ENCODE measurements at regions not wholly inside any gene's neighbourhood (a gene's known extent, or its start where the extent isn't known, plus 50 kb on each side); places are given as distances from the start of the nearest gene placed in this dataset.
"Not testable (repeated sequence)": the region's sequence is repeated elsewhere in the genome, so short reads cannot be mapped to it uniquely, and the experiment has no call there.

DNA sequence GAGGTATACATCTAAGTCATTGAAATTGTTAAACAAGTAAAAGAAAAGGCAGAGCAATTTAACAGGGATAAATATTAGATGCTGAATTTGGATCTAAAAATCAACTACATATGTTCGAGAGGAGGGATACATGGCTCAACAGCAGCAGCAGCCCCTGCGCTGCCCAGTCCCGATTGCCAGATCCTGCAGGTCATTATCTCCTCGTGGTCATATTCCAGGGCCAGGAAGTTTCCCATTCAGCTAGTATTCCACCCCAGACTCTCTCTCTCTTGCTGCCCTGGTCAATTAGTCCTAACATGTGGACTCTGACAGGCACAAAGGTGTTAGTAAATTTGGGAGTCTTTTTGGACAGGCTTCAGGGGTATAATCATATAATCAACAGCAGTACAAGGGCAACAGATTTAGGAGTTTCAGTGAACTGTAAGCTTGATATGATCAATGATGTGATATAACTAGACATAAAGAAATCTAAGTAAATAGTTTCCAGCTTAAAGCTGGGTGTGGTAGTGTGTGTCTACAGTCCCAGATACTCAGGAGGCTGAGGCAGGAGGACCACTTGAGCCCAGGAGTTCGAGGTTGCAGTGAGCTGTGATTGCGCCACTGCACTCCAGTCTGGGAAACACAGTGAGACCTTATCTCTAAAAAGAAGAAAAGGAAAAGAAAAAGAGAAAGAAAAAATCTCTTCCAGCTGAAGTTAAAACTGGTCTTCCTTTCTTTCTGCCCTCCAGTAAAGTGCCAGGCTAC, 96.5 kb upstream of the MED13 start:
- FAIRE-seq (no peak), DNase-seq (ENCODE audit: extremely low spot score, insufficient read length, low read depth) (no peak)

DNA sequence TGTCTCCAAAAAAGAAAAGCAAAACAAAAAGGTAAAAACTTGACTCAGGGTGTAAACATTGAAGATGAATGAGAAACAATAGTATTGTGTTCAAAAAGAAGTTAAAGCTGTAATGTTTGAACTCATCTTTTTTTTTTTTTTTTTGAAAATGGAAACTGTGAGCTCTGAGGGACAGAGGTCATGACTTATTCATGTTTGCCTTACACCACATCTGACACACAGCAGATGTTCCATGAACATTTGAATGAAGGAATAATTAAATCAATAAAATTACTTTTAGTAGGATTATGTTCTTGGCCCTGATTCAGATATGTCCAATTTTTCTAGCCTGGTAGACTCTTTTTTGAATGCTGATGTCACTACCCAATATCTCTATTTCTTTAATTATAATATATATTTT, 95.7 kb upstream of the MED13 start:
- no peak for FAIRE-seq
- DNase-seq (ENCODE audit: extremely low spot score, insufficient read length, low read depth), result no peak

DNA sequence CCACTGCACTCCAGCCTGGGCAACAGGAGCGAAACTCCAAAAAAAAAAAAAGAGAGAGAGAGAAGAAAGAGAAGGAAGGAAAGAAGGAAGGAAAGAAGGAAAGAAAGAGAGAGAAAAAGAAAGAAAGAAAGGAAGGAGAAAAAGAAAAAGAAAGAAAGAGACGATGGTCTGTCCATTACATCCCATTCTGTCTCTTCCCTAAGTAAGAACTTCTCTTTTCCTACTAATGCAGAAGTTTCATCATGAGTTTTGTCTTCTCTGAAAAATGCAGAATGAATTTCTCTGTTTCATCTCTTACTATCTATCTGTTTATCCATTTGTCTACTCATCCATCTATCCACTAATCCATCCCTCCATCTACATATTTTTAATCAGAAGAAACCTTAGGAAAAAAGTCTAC, 94.9 kb upstream of the MED13 start:
- DNase-seq (ENCODE audit: extremely low spot score, insufficient read length, low read depth) (no peak), FAIRE-seq (no peak)

DNA sequence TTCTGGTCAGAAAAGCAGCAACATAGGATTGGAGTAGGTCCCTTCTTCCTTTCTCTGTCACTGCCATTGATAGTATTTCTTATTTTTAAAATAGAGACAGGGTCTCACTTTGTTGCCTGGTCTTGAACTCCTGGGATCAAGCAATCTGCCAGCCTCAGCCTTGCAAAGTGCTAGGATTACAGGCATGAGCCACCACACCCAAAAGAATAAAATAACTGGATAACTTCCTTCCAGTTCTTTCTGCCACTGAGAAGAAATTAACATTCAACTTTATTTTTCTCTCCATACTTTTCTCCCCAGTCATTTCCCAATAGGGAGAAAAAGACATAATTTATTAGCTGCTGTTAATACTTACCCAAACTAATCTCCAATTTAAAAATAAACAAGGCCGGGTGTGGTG, 91.9 kb upstream of the MED13 start:
- no peak for DNase-seq (ENCODE audit: extremely low spot score, insufficient read length, low read depth)
- no peak for FAIRE-seq

GRCh38 chr17:62154909-62155308, 89.8 kb upstream of the MED13 start:
- no peak for FAIRE-seq
- no peak for DNase-seq (ENCODE audit: extremely low spot score, insufficient read length, low read depth)

- FAIRE-seq (no peak), DNase-seq (ENCODE audit: extremely low spot score, insufficient read length, low read depth) (no peak)
Measured at GRCh38 chr17:62150471-62150870, 85.4 kb upstream of the MED13 start.

DNA sequence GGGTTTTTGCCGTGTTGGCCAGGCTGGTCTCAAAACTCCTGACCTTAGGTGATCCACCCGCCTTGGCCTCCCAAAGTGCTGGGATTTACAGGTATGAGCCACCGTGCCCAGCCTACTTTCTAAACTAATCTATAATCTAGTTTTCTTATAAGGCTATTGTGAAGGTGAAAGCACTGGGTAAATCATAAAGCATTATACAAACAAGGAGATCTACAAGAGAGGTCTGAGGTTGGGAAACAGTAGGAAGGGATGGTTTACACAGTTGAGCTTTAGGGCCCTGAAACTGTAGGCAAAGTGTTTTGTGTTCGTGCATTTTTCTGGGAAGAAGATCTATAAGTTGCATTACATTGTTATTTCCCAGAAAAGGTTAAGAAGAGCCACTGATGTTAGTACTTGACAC, 84.9 kb upstream of the MED13 start:
- DNase-seq (ENCODE audit: extremely low spot score, insufficient read length, low read depth) (no peak), FAIRE-seq (no peak)

DNA sequence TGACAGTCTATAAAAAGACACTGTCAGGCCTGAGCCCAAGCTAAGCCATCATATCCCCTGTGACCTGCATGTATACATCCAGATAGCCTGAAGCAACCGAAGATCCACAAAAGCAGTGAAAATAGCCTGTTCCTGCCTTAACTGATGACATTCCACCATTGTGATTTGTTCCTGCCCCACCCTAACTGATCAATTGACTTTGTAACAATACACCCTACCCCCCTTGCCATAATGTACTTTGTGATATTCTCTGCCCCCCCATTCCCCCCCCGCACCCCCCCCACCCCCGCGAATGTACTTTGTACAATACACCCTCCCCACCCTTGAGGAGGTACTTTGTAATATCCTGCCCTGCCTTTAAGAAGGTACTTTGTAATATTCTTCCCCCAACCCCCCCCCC, 82.2 kb upstream of the MED13 start:
- no peak for DNase-seq (ENCODE audit: extremely low spot score, insufficient read length, low read depth)
- no peak for FAIRE-seq

DNA sequence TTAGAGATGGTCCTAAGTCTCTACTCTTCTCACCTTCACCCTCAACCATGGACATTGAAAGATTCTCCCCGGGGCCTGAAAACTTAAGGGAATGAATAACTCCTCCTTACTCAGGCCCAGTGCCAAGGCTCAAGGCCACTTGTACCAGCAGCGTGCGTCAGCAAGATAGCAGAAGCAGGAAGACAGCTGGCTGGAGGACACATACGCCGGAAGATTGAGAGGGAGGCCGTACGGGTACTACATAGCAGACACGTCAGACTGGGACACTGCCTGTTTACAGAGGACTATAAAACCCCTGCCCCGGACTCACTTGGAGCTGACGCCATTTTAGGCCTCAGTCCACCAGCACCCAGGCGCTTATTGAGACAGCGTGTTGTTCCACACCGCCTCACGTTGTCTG, 75.8 kb upstream of the MED13 start:
- no peak for FAIRE-seq

GRCh38 chr17:62140376-62140775, 75.3 kb upstream of the MED13 start:
- DNase-seq (ENCODE audit: extremely low spot score, insufficient read length, low read depth), result no peak

More for the DNA sequence above, 75.8 kb upstream of the MED13 start:
- DNase-seq (ENCODE audit: extremely low spot score, insufficient read length, low read depth), result no peak

GRCh38 chr17:62139690-62140354, 74.7 kb upstream of the MED13 start:
- not testable (repeated sequence) for DNase-seq (ENCODE audit: extremely low spot score, insufficient read length, low read depth); FAIRE-seq

More at GRCh38 chr17:62140376-62140775, 75.3 kb upstream of the MED13 start:
- no peak for FAIRE-seq

DNA sequence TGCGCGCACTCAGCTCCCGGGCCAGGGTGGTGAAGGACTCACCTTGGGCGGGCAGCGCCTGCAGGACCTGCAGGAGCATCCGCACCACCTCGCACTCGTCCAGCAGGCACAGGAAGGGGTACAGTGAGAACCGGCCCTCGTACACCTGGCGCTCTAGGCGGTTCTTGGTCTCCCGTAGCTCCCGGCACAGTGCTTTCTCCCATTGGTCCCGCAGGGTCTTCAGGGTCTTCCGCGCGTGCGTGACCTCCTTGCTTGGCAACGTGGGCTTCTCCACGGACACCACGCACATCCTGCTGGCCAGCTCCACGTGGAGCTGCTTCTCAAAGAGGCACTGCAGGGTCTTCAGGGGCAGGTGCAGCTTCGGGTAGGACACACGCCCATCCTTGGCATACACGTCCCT, 74.1 kb upstream of the MED13 start:
- FAIRE-seq, result no peak

DNA sequence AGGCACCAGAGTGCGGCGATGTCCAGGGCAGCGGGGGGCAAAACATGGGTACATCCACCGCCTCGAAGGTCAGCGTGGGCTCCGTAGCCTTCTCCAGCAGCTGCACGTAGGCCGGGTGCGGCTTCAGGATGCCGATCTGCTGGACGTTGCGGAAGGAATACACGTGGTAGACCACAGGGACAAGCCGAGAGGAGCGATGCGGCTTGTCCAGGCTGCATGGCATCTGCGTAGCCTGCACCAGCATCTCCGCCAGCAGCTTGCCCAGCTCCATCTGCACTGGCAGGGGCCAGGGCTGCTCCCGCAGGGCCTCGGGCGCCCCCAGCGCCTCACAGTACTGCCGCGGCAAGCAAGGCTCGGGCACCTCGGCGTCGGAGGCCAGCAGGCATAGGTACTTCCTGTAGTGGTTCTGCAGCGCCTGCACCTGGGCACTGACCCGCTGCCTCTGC, 73.6 kb upstream of the MED13 start:
- not testable (repeated sequence) for DNase-seq (ENCODE audit: extremely low spot score, insufficient read length, low read depth); FAIRE-seq

More for the DNA sequence above, 74.1 kb upstream of the MED13 start:
- DNase-seq (ENCODE audit: extremely low spot score, insufficient read length, low read depth), result no peak

DNA sequence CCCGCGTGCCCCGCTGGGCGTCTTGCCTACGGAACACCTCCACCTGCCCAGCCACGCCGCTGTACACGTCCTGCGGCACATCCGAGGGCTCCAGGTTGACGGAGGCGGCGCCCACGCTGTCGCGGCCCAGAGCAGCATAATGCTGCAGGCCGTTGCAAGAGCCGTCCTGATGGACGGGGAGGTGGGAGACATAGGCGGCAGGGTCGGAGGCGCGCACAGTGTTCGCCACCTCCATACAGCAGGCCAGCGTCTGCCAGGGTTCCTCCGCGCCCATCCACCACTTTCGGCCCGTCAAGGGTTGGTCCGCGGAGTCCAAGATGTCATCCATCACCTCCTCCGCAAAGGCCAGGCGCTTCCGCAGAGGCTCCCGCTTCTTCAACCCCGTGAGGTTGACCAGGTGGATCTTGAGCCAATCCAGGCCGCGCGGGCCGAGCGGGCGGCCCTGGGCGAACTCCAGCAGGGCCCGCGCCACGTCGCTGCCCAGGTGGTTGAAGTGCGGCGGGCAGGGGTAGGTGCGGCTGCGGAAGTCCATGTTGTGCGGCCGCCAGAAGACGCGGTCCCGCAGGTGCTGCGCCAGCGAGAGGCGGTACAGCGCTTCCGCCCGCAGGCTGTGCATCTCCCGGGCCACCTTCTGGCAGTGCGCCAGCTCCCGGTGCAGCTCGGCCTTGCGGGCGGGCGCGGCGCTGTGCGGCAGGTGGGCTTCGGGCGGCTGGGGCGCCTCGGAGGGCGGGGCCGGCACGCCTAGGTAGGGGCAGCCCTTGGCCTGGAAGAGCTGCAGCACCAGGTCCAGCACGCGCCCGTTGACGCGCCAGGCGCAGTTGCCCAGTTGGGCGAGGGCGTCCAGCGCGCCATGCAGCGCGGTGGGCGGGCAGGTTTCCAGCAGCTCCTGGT, 72.9 kb upstream of the MED13 start:
- not testable (repeated sequence) for FAIRE-seq; DNase-seq (ENCODE audit: extremely low spot score, insufficient read length, low read depth)

DNA sequence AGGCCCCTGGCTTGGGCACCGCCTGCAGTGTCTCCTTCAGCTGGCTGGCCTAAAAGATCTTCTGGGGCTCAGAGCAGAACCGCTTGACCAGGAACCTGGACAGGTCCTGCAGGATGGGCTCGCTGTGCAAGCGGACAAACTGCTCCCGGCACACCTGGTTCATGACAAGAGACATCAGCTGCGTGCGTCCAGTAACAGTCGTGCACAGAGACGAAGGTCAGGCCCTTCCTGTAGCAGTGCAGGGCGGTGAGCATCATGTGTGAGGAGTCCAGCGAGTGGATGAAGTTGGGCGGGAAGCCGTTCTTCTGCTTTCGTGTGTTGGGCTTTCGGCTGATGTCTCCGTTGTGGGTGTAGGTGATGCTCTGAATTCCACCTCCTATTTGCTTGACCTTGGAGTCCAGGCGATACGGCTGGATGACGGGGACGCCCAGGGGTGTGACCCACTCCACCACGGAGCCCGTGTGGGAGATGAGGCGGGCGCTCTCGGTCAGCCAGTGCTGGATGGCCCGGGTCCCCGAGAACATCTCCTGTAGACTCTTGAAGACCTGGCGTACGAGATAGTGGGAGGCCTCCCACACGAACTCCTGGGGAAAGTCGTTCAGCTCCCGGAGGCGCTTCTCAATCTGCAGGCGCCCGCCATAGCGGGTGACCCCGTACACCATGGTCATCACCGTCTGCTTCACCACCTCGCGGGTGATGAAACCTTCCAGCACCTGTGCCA, 72.1 kb upstream of the MED13 start:
- not testable (repeated sequence) for DNase-seq (ENCODE audit: extremely low spot score, insufficient read length, low read depth); FAIRE-seq

DNA sequence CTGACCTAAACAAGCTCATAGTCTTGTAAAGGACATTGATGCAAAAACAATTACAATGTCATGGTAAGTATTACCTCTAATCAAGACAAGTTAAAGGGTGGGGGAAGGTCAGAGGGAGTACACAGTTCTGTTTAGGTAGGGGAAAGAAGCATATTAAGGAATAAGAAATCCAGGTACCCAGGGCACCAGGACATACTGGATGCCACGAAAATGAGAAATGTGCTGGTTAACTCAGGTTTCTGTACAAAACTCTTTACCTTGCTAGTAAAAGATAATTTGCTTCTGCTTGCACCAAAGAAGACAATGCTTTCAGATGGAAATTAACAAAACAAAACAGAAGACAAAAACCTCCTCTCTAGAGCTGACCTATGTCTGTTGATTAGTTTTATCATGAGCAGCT, 70.7 kb upstream of the MED13 start:
- DNase-seq (ENCODE audit: extremely low spot score, insufficient read length, low read depth) (no peak), FAIRE-seq (no peak)

GRCh38 chr17:62135096-62135495, 70.0 kb upstream of the MED13 start:
- not testable (repeated sequence) for FAIRE-seq; DNase-seq (ENCODE audit: extremely low spot score, insufficient read length, low read depth)

DNA sequence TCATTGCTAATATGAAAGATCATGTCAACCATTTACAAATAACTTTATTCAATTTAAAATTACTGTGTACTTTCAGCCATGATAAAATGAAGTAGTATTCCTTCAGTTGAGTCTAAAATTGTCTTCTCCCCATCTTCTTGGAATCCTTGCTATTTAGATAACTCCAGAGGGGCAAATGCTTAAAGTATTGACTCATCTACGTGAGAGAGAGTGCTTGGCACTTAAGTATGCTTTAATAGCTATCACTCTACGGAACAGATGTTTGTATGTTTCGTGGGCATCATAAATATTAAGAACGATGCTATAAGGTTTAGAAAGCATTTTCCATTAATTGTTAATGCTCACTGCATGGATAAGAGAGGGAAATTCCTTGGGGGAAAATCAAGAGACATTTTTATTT, 69.3 kb upstream of the MED13 start:
- DNase-seq (ENCODE audit: extremely low spot score, insufficient read length, low read depth) (no peak), FAIRE-seq (no peak)

GRCh38 chr17:62131271-62131670, 66.2 kb upstream of the MED13 start:
- not testable (repeated sequence) for DNase-seq (ENCODE audit: extremely low spot score, insufficient read length, low read depth); FAIRE-seq

- DNase-seq (ENCODE audit: extremely low spot score, insufficient read length, low read depth), result no peak
- no peak for FAIRE-seq
Measured at GRCh38 chr17:62130739-62131138, 65.7 kb upstream of the MED13 start.
